Pancreas (tissue), 10 donors: ENCODE measurements at regions not wholly inside any gene's neighbourhood (a gene's known extent, or its start where the extent isn't known, plus 50 kb on each side); places are given as distances from the start of the nearest gene placed in this dataset.

Experiments
- ATAC-seq, 4 donors: fragments of 200-7000 bp; cut with Tn5 transposase; one replicate each; pipeline versions ENCODE4 v1.8.0 to v1.9.1; 2020; ENCODE audit warnings: mild to moderate bottlenecking in 4 of 4, moderate library complexity in 4 of 4
- DNase-seq, 6 donors: peaks; one replicate each; pipeline ENCODE4 v3.0.0-alpha.2; 2020
- FAIRE-seq: peaks from 2 replicates; lab custom pipeline; 2012; peaks lifted over from hg19 to GRCh38; lab: Jason Lieb, UNC
- H3K27ac ChIP-seq, 4 donors: fragments of 200-600 bp; sonication (generic); 1 replicate in 3 of 4; 2 replicates in 1 of 4; pipeline versions ENCODE4 v1.5.0 to v1.8.0; 2020
- H3K27me3 ChIP-seq, 4 donors: fragments of 200-600 bp; one replicate each; pipeline ENCODE4 v1.8.0; 2021
- H3K36me3 ChIP-seq, 3 donors: fragments of 200-600 bp; sonication (generic) in 1 of 3; one replicate each; pipeline versions ENCODE4 v1.5.0 to v1.8.0; 2020 to 2021
- H3K4me1 ChIP-seq, 3 donors: fragments of 200-600 bp; one replicate each; pipeline ENCODE4 v1.8.0; 2021
- H3K4me3 ChIP-seq, 4 donors: fragments of 200-600 bp; sonication (generic) in 2 of 4; one replicate each; pipeline versions ENCODE4 v1.5.0 to v1.8.0; 2020 to 2021
- H3K9me3 ChIP-seq, 4 donors: fragments of 200-600 bp; one replicate each; pipeline ENCODE4 v1.8.0; 2021
- WGBS, 2 donors: extraction: QIAGEN DNeasy Blood & Tissue Kit; methylation state at CpG; one replicate each; pipeline ENCODE4 v1.1.7; 2013; 5-methylcytosine and 5-hydroxymethylcytosine counted together
- intact Hi-C, 3 donors: fragments of 100-400 bp; cut with DNase I; formaldehyde crosslinking; loops; one replicate each; pipeline versions ENCODE4 v1.11.1 to v1.14.2; 2022
- TF ChIP-seq, protein P1 (sequence below), 4 donors: fragments of 200-600 bp; sonication (generic) in 3 of 4; IDR thresholded peaks; one replicate each; pipeline versions ENCODE4 v1.5.0 to v1.8.0; 2021; ENCODE audit warnings: antibody characterized with exemption in 4 of 4
- donor health status: healthy with polysubstance abuse.
- donor health status: DM: no; HTN: no; CAD: no; lungs with moderate emphysema.
- donor health status: DM: no; HTN: no; CAD: no.
- donor health status: control.
- donor health status: control.
- donor health status: Bipolar disorder and iron deficiency.
- donor health status: DM: yes; HTN: yes; CAD: no.
- donor health status: DM: no; HTN: no; CAD: no.
- donor health status: DM: no; HTN: no; CAD: no.
- donor health status: DM: yes; HTN: yes; CAD: no.

DNA sequence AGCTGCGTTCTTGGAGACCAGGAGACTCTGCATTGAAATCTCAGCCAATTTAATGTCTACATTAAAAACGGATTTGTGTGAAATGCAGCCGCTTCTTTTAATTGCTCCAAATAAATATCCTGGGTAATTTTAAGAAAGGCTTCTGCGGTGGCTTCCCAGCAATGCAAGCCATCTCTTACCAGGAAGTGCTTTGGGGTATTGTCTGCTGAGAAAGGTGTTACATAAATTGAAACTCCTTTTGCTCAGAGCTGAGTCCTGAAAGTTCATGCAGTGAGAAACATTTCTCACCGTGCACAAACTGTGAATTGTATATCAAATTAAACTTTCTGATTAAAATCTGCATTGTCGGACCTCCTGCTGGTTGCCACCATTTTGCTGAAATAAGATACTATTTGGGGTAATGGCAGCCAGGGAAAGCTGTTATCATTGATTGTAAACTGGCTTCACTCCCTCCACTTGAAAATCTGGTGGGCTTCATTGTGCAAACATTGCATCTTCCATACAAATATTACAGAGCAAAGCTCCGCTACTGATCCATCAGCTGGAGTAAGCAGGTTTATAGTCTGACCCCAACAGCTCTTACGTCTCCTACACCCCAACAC, 59.5 kb downstream of the ZIC5 start:
- Histone ChIP-seq H3K36me3 (no peaks in the 10 kb centered on the region), H3K4me1 (peaks cover 15 to 18% (median 17%) of the 10 kb centered on the region in 3 donors), H3K27ac (no peak overlapping the region), H3K9me3 (no peaks in the 10 kb centered on the region), H3K27me3 (no peaks in the 10 kb centered on the region), H3K4me3 (no peak overlapping the region)
- FAIRE-seq (no peak), ATAC-seq (no peak), DNase-seq (no peak)
- TF ChIP-seq, protein P1, sequence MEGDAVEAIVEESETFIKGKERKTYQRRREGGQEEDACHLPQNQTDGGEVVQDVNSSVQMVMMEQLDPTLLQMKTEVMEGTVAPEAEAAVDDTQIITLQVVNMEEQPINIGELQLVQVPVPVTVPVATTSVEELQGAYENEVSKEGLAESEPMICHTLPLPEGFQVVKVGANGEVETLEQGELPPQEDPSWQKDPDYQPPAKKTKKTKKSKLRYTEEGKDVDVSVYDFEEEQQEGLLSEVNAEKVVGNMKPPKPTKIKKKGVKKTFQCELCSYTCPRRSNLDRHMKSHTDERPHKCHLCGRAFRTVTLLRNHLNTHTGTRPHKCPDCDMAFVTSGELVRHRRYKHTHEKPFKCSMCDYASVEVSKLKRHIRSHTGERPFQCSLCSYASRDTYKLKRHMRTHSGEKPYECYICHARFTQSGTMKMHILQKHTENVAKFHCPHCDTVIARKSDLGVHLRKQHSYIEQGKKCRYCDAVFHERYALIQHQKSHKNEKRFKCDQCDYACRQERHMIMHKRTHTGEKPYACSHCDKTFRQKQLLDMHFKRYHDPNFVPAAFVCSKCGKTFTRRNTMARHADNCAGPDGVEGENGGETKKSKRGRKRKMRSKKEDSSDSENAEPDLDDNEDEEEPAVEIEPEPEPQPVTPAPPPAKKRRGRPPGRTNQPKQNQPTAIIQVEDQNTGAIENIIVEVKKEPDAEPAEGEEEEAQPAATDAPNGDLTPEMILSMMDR (IDR thresholded peaks at IDR 0.05) = no peak
- intact Hi-C loops = loop anchor here in 2 of 3 donors (10.0 kb wide), 2 partner anchors 323 to 603 kb away; no protein-coding TSS in a partner anchor
- WGBS, 2 donors = 80 to 82% methylated on average over 8 of the region's 8 CpGs

DNA sequence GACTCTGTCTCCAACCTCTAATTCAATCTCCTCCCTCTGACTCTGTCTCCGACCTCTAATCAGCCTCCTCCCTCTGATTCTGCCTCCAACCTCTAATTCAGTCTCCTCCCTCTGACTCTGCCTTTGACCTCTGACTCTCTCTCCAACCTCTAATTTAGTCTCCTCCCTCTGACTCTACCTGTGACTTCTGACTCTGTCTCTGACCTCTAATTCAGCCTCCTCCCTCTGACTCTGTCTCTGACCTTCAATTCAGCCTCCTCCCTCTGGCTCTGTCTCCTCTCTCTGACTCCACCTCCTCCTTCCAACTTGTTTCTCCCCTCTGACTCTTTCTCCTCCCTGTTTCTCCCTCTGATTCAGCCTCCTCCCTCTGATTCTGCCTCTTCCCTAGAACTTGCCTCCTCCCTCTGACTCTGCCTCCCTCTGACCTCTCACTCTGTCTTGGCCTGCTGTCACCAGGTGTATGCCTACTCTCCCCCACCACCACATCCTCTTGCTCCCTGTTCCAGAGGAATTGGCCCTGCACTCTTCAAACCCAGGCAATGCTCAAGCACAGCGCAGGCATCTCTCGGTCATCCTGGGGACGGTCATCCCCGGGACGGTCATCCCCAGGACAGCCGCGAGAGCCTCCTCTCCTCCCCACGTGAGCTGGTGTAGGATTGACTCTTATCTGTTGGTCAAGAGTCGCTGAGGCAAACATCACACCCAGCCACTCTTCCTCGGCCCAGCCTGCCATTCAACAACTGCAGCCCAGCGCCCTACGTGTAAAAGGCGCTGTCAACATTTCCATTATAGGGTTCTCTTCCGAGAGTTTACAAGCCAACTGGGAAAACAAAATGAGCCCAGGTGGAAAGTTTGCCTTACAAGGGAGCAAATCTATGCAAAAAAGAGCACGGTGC, 60.2 kb downstream of the ZIC5 start:
- Histone ChIP-seq H3K4me3 (no peak overlapping the region), H3K36me3 (no peaks in the 10 kb centered on the region), H3K4me1 (peaks cover 15 to 18% (median 17%) of the 10 kb centered on the region in 3 donors), H3K9me3 (no peaks in the 10 kb centered on the region), H3K27ac (no peak overlapping the region), H3K27me3 (no peaks in the 10 kb centered on the region)
- WGBS, 2 donors = 75 to 82% methylated on average over 16 of the region's 16 CpGs
- TF ChIP-seq, protein P1 (IDR thresholded peaks at IDR 0.05) = no peak
- intact Hi-C loops = loop anchor here in 2 of 3 donors (10.0 kb wide), 2 partner anchors 323 to 603 kb away; no protein-coding TSS in a partner anchor
- DNase-seq = no peak
- FAIRE-seq = no peak
- no peak for ATAC-seq

GRCh38 chr13:99909836-99910619, 61.5 kb downstream of the ZIC5 start:
- ATAC-seq (peak; percentile 57 to 72 (median 70)), DNase-seq (peak in 5 of 6 donors; percentile 51 to 69 (median 62)), FAIRE-seq (no peak)
- Histone ChIP-seq H3K36me3 (no peaks in the 10 kb centered on the region), H3K4me3 (no peak overlapping the region), H3K27ac (no peak overlapping the region), H3K27me3 (no peaks in the 10 kb centered on the region), H3K4me1 (peaks cover 15 to 18% (median 17%) of the 10 kb centered on the region in 3 donors), H3K9me3 (no peaks in the 10 kb centered on the region)
- 29 to 30% methylated on average over 5 of the region's 5 CpGs for WGBS, 2 donors
- TF ChIP-seq, protein P1 (IDR thresholded peaks at IDR 0.05) = no peak
- intact Hi-C loops = loop anchor here in 2 of 3 donors (10.0 kb wide), 2 partner anchors 325 to 605 kb away; no protein-coding TSS in a partner anchor

DNA sequence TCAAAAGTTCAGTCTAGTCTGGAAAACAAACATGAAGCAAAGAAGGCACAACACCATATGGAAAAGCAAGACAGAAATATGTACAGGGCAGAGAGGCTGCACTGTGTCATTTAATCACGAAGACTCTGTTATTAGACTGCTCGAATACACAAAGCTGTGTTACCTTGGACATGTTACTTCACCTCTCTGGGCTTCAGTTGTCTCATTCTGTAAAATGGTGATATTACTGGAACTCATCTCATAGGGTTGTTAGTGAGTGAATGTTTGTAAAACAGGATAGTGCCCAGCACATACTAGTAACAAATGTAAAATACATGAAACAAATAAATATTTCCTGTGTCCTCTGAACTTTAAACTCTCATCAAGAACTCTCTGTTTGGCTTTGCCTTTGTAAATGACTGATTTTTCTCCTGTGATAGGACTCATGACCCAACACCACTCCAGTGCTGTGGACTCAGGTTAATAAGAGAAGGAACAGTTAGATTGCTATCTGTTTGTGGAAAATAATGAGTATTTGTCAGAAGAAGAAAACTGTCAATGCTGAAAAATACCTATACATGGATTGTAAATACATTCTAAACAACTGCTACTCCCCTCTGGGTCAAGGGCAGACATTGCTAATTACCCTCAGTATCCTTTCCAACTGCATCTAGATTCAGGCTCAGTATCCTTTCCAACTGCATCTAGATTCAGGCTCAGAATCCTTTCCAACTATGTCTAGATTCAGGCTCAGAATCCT, 62.3 kb downstream of the ZIC5 start:
- ATAC-seq (no peak), DNase-seq (no peak), FAIRE-seq (no peak)
- H3K4me3 ChIP-seq = no peak overlapping the region
- H3K27ac ChIP-seq = peak overlapping the region in 1 of 4 donors; percentile 66
- no peaks in the 10 kb centered on the region for H3K36me3 ChIP-seq
- intact Hi-C loops = no loop called here
- TF ChIP-seq, protein P1 (IDR thresholded peaks at IDR 0.05) = no peak
- 78 to 90% methylated on average over 2 of the region's 2 CpGs for WGBS, 2 donors
- H3K4me1 ChIP-seq = peaks cover 15 to 18% (median 17%) of the 10 kb centered on the region in 3 donors
- no peaks in the 10 kb centered on the region for H3K27me3 ChIP-seq
- no peaks in the 10 kb centered on the region for H3K9me3 ChIP-seq
